Testis (tissue), 2 donors: ENCODE measurements at regions not wholly inside any gene's neighbourhood (a gene's known extent, or its start where the extent isn't known, plus 50 kb on each side); places are given as distances from the start of the nearest gene placed in this dataset.
A peak's percentile ranks its signal among the peaks of the same experiment; 100 is the strongest.

Source experiments
- DNase-seq: peaks from one replicate; pipeline ENCODE4 v3.0.0-alpha.2; 2019
- H3K27ac ChIP-seq, 2 donors: fragments of 200-600 bp; sonication (generic); one replicate each; pipeline ENCODE4 v1.5.1; 2019
- H3K27me3 ChIP-seq: fragments of 200-600 bp; sonication (generic); one replicate; pipeline ENCODE4 v1.5.1; 2019
- H3K36me3 ChIP-seq: fragments of 200-600 bp; sonication (generic); one replicate; pipeline ENCODE4 v1.5.1; 2017; ENCODE audit warnings: low read depth; ENCODE audit errors: missing control alignments
- H3K4me1 ChIP-seq: fragments of 200-600 bp; sonication (generic); one replicate; pipeline ENCODE4 v1.5.1; 2019
- H3K4me3 ChIP-seq, 2 donors: fragments of 200-600 bp; sonication (generic); one replicate each; pipeline ENCODE4 v1.5.1; 2017 to 2019
- H3K9me3 ChIP-seq: fragments of 200-600 bp; sonication (generic); one replicate; pipeline ENCODE4 v1.5.1; 2017
- POLR2A ChIP-seq: fragments of 450-650 bp; IDR thresholded peaks from one replicate; pipeline ENCODE4 v1.6.1; 2017; ENCODE audit warnings: antibody characterized with exemption, mild to moderate bottlenecking, moderate library complexity
- WGBS, 2 donors: methylation state at CpG; one replicate each; pipeline ENCODE4 v1.1.5; 2018; 5-methylcytosine and 5-hydroxymethylcytosine counted together
- intact Hi-C: fragments of 100-400 bp; cut with DNase I; formaldehyde crosslinking; loops from one replicate; pipeline ENCODE4 v1.15.1; 2023; ENCODE audit warnings: low total_unique reads
- TF ChIP-seq, protein P1 (sequence below), 3 experiments: fragments of 450-650 bp in 2 of 3; fragments of 200-600 bp in 1 of 3; sonication (generic) in 1 of 3; IDR thresholded peaks; one replicate each; pipeline ENCODE4 v1.5.1; 2016 to 2019; ENCODE audit warnings: antibody characterized with exemption in 3 of 3, mild to moderate bottlenecking in 2 of 3, moderate library complexity in 1 of 3

DNA sequence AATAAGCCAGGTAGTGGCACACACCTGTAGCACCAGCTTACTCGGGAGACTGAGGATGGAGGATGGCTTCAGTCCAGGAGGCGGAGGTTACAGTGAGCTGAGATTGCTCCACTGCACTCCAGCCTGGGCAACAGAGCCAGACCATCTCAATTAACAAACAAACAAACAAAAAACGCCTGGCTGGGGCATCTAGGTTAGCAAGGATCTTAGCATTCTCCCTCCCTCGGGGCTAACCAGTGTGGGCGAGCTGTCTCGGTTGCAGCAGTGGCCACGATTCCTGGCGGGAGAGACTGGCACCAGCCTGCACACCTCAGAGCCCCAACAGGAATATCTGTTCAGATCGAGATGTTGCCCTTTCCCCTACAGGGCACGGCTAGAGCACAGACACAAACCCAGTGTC lies 91.3 kb upstream of the KCTD7 start:
- intact Hi-C loops, result no loop called here
- no peak for DNase-seq
- no peaks in the 10 kb centered on the region for H3K36me3 ChIP-seq
- no peaks in the 10 kb centered on the region for H3K9me3 ChIP-seq
- no peaks in the 10 kb centered on the region for H3K27me3 ChIP-seq
- TF ChIP-seq, protein P1, sequence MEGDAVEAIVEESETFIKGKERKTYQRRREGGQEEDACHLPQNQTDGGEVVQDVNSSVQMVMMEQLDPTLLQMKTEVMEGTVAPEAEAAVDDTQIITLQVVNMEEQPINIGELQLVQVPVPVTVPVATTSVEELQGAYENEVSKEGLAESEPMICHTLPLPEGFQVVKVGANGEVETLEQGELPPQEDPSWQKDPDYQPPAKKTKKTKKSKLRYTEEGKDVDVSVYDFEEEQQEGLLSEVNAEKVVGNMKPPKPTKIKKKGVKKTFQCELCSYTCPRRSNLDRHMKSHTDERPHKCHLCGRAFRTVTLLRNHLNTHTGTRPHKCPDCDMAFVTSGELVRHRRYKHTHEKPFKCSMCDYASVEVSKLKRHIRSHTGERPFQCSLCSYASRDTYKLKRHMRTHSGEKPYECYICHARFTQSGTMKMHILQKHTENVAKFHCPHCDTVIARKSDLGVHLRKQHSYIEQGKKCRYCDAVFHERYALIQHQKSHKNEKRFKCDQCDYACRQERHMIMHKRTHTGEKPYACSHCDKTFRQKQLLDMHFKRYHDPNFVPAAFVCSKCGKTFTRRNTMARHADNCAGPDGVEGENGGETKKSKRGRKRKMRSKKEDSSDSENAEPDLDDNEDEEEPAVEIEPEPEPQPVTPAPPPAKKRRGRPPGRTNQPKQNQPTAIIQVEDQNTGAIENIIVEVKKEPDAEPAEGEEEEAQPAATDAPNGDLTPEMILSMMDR (IDR thresholded peaks at IDR 0.05), result no peak
- no peak for TF ChIP-seq POLR2A
- no peak overlapping the region for H3K27ac ChIP-seq
- 82 to 89% methylated on average over 5 to 10 of the region's 10 CpGs for WGBS, 2 donors
- peaks cover 11% of the 10 kb centered on the region for H3K4me1 ChIP-seq
- H3K4me3 ChIP-seq, result no peak overlapping the region

DNA sequence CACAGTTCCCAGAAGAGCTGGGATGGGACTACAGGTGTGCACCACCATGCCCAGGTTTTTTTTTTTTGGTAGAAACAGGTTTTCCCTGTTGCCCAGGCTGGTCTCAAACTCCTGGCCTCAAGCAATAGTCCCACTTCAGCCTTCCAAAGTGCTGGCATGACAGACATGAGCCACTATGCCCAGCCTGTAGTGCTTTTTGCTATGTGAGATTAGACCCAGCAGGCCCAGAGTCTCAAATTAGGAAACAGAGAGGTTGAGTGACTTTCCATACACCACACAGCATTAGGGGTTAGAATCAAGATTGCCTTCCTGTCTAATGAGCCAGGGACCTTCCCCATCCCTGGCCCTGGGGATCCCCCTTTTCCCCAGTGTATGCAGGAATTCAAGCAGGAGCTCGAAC lies 90.8 kb upstream of the KCTD7 start:
- 67 to 95% methylated on average over 1 of the region's 1 CpG for WGBS, 2 donors
- H3K36me3 ChIP-seq, result no peaks in the 10 kb centered on the region
- no peak for TF ChIP-seq POLR2A
- TF ChIP-seq, protein P1 (IDR thresholded peaks at IDR 0.05), result no peak
- H3K27me3 ChIP-seq, result no peaks in the 10 kb centered on the region
- DNase-seq, result no peak
- intact Hi-C loops, result no loop called here
- no peak overlapping the region for H3K27ac ChIP-seq
- H3K9me3 ChIP-seq, result no peaks in the 10 kb centered on the region
- H3K4me1 ChIP-seq, result peaks cover 14% of the 10 kb centered on the region
- no peak overlapping the region for H3K4me3 ChIP-seq

DNA sequence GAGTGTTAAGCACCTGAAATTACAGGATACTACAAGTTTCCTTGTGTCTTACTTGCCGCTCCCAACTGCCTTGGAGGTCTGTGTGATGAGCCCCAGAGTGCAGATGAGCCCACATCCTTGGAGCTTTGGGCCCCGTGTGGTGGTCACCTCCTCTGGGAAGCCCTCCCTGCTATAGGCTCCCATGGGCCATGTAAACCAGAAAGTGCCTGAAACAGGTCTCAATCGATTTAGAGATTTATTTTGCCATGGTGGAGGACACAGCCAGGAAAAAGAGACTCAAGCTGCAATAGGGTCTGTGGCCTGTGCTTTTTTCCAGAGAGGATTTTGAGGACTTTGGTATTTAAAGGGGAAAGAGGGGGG lies 89.4 kb upstream of the KCTD7 start:
- Histone ChIP-seq H3K9me3 (no peaks in the 10 kb centered on the region), H3K4me1 (peaks cover 18% of the 10 kb centered on the region), H3K36me3 (no peaks in the 10 kb centered on the region), H3K27ac (no peak overlapping the region), H3K27me3 (no peaks in the 10 kb centered on the region), H3K4me3 (no peak overlapping the region)
- no peak for TF ChIP-seq POLR2A
- TF ChIP-seq, protein P1 (IDR thresholded peaks at IDR 0.05), result no peak
- 92 to 95% methylated on average over 3 of the region's 3 CpGs for WGBS, 2 donors
- DNase-seq, result no peak
- intact Hi-C loops, result no loop called here

DNA sequence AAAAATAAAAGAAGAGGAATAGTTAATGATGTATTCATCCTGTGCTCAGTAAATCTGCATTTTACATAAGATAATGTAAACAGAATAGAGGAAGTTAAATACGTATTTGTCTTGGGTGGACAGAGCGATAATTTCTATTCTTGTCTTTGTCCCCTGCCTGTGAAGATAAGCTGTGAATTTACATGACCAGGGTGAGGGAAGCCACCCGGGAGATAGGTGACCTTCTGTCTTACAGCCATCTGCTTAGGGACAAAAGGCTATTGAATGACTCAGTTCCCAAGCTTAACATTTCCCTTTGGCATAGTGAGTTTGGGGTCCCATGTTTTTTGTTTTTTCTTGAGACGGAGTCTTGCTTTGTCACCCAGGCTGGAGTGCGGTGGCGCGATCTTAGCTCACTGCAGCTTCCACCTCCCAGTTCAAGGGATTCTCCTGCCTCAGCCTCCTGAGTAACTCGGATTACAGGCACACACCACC lies 88.7 kb upstream of the KCTD7 start:
- no peak for DNase-seq
- no peaks in the 10 kb centered on the region for H3K27me3 ChIP-seq
- intact Hi-C loops, result no loop called here
- H3K4me1 ChIP-seq, result peaks cover 18% of the 10 kb centered on the region
- WGBS, 2 donors, result 81 to 86% methylated on average over 6 to 8 of the region's 8 CpGs
- TF ChIP-seq, protein P1 (IDR thresholded peaks at IDR 0.05), result no peak
- no peak for TF ChIP-seq POLR2A
- H3K36me3 ChIP-seq, result no peaks in the 10 kb centered on the region
- no peak overlapping the region for H3K27ac ChIP-seq
- H3K4me3 ChIP-seq, result no peak overlapping the region
- no peaks in the 10 kb centered on the region for H3K9me3 ChIP-seq

DNA sequence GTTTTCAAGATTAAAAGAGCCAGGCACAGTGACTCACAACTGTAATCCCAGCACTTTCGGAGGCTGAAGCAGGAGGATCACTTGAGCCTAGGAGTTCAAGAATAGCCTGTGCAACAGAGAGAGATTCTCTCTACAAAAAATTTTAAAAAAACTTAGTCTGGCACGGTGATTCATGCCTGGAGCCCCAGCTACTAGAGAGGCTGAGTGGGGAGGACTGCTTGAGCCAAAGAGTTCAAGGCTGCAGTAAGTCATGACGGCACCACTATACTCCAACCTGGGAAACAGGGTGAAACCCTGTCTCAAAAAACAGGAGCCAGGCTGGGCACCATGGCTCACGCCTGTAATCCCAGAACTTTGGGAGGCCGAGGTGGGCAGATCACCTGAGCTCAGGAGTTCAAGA lies 86.6 kb upstream of the KCTD7 start:
- H3K9me3 ChIP-seq, result no peaks in the 10 kb centered on the region
- WGBS, 2 donors, result 55 to 66% methylated on average over 5 of the region's 5 CpGs
- TF ChIP-seq, protein P1 (IDR thresholded peaks at IDR 0.05), result no peak
- TF ChIP-seq POLR2A, result no peak
- peak overlapping the region in 1 of 2 donors; percentile 41 for H3K27ac ChIP-seq
- no peak for DNase-seq
- no peaks in the 10 kb centered on the region for H3K36me3 ChIP-seq
- H3K27me3 ChIP-seq, result no peaks in the 10 kb centered on the region
- peaks cover 18% of the 10 kb centered on the region for H3K4me1 ChIP-seq
- no peak overlapping the region for H3K4me3 ChIP-seq
- intact Hi-C loops, result no loop called here
